Left forelimb (tissue), 1 donor: ENCODE measurements at regions not wholly inside any gene's neighbourhood (a gene's known extent, or its start where the extent isn't known, plus 50 kb on each side); places are given as distances from the start of the nearest gene placed in this dataset.

Experiments used
- DNase-seq: peaks from one replicate; pipeline ENCODE4 v3.0.0-alpha.2; 2018; ENCODE audit warnings: low spot score

DNA sequence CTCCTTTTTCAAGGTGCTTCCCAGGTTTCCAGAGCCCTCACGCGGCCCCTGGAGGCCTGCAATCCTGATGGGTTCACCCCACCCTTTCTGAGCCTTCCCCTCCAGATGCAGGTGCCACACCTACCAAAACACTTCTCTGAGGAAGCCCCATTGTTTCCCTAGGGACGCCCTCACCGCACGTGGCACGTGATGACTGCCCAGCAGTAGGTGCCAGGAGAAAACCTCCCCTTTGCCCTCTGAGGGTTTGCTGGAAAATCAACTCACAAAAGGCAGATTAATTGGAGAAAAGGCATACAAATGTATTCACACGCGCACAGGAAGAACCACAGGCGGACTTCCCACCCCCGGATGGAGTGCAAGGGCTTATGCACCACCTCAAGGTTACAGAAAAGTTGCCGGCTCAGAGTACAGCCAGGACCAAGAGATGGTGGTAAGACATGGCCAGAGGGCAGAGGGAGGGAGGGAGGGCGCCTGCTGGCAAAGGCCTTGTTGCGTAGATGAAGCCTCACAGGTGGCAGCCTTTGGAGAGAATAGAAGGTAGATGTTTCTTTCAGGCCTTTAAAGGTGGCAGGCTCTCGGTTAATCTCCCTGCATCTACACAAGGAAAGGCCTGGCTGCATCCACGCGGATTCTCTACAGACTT, 269.4 kb upstream of the RAB6C start:
- no peak for DNase-seq

DNA sequence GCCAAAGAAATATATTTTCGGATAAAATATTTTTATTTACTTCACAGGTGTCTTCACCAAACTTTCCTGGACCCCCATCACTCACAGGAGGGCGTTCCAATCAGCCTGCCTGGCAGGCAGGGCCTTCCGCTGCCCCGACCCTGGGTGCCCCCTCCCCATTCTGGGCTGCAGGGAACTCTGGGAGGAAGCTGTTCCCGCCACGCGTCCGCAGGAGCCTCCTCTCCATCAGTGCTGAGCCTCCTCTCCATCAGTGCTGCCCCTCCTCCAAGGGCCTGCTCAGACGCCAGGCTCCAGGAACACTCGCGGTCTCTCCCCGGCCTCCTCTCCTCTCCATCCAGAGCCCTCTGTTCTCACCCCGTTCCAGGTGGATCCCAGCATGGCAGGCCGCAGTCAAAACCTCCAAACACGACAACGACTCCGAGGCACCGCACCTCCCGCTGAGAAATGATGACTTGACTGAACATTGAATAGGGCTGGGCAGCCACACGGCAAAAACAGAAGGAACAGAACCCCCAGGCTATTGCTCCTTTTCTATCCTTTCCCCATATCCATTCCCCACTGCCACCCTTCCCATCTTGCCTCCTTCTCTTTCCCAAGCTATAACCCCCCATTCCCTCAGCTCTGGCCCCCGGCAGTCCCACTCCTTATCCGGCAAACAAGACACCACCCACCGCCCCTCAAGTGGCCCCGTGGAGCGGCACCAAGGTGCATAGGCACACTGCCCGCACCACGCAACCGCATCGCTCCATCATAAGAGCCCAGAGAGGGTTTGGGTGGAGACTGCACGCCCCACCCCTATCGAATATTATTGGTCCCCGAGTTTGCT, 268.6 kb upstream of the RAB6C start:
- DNase-seq = no peak

DNA sequence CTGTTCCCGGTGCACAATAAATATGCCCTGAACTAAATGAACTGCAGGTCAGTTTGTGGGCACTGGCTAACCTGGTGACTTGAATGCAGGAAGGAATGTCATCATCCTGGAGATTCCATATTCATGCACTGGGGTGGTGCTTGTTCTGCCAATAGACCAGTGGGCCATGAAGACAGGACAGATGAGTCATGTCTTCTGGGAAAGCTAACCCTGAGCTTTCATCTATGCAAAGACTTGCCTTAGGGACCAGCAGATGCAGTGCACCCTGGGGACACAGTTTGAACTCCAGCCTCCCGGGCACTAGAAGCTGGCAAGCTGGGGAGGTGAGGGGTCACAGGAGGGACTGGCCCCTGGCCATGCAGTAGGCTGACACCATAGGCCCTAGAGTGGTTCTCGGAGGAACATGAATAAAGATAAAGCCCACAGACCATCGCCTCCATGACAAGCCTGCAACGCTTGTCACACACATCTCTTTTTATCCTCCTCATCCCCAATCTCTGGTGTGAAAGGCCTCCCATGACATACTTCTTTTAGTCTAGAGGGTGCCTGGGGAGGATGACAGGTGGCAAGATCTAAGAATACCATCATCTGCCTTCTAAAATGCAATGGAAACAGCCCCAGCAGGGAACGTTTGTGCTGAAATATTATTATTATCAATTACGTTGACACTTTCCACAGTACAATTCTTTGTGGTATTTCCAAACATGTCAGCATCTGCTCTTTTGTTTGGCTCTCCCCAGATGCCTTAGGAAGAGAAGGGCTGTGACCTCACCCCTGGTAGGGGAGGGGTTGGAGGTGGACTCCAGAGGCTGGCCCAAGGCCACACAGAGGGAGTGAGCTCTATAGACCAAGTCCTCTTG, 267.4 kb upstream of the RAB6C start:
- no peak for DNase-seq

DNA sequence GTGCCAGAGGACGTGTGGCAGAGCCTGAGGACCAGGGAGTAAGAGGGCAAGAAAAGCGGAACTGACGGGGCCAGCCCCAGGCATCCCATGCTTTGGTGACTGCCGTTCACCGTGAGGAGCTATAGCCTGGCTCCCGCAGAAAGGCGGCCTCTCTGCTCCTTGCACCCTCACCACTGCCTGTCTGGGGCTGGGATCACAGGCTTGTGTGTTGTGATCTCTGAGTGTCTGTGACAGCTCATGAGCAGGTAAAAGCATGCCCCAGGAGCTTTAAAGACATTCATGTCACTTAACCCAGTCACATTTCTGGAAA, 266.8 kb upstream of the RAB6C start:
- DNase-seq = no peak

DNA sequence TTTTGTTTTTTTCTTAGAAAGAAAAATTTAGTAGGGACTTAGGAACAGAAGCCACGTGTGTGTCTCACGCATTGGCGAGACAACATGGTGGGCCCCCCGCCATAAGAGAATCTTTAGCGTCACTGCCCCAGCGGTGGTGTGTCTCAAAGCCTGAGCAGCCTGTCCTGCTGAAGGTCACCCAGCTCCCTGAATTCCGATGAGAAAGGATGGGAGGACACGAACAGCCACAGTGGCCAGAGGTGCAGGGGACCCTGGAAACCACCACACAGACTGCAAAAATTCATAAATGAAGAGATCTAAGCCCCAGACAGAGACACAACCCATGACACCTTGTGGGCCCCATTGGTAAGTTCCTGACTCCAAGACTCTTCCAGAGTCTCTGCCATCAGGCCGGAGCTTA, 266.1 kb upstream of the RAB6C start:
- DNase-seq = no peak

DNA sequence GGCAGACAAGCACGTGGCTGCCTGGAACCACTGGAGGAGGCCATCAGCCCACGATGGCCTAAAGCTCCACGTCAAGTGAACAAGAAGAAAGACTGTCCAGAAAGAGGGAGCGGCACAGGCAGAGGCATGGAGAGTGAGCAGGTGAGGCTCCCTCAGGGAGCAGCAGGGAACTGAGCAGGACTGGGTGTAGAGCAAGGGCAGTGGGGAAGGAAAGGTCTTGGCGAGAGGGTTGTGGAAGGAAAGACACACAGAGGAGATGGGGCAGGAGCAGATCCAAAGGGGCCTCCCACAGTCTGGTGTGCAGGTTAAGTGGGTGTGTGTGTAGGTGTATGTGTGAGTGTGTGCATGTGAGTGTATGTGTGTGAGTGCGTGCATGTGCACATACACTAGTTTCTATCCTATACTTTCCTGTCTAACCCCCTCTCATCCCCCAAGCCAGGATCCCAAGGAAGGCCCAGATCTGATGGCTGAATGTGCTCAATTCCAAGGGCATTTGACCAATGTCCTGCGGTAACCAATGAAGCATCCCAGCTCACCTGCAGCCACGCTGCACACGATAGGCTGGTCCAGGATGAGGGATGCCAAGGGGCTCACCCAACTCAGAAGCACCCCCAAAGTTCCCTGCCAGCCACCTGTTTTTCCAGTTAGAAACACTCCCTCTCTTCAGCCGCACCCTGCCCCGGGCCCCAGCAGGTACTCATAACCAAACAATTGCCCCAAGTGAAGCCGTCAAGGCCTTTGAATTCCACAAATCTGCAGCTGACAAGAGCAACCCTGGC, 262.5 kb upstream of the RAB6C start:
- no peak for DNase-seq

DNA sequence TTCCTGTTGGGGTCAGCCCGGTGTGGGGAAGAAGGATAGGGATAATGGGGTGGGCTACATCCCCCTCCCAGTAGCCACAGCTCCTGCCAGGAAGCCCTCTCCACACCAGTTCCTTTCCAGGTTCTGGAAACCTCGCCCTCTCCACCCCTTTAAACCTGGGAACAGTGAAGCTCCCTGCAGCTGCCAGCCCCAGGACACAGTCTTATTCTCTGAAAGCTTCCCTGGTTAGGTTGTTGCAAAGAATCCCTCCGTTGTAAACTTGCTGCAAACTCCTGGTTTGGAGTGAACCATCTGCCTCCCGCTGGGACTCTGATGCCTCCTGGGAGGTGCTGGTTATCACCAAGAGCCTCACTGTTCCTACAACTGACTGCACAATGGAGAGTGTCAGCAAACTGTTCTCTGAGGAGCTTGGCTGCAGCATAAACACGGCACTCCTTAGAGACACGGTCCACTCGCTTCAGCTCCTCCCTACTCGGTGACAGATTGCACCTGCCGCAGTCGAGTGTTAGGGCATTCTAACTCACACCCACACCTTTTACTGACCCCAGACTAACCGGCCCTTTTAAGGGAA, 261.8 kb upstream of the RAB6C start:
- DNase-seq = no peak

DNA sequence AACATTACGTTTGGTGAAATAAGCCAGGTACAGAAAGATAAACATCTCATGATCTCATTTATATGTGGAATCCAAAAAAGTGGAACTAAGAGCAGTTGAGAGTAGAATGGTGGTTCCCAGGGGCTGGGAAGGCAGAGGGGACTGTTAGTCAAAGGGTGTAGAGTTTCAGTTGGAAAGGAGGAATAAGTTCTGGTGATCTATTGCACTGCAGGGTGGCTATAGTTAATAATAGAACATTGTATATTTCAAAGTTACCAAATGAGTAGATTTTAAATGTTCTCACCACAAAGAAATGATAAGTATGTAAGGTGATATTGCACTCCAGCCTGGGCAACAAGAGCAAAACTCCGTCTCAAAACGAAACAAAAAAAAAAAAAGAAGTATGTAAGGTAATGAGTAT, 260.1 kb upstream of the RAB6C start:
- DNase-seq = no peak

DNA sequence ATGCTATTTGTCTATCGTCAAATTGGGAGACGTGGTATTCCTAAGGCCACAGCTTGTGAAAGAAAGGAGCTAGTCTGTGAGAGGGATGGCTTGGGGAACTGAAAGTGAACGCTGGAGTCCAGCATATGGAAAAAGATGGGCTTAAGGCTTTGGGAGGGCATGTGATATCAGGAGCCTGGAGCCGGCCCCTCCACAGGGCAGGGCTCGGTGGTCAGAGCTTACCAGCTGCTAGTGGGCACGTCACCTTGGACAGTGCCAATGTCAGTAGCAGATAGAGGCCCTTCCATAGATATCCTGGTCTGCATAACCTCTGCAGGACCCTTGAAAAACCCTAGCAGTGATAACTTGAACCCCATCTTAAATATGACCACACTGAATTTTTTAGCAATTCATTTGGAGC, 259.1 kb upstream of the RAB6C start:
- DNase-seq = no peak

DNA sequence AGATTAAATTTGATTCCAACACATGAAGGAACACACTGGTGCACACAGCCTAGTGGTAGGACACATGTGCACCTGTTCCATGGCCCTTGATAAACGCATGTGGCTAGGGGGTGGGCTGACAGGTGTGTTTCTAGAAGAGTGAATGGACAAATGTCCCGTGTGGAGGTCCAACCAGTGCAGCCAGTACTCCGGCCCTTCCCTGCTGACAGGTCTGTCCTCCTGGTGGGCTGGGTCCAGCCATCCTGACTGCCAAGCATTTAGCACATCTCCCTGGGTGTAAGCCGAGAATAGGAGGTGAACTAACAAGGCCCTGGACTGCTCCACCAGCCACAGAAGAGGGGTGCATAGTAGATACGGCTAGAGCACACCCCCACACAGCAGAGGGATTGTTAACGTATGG, 258.7 kb upstream of the RAB6C start:
- DNase-seq = no peak

DNA sequence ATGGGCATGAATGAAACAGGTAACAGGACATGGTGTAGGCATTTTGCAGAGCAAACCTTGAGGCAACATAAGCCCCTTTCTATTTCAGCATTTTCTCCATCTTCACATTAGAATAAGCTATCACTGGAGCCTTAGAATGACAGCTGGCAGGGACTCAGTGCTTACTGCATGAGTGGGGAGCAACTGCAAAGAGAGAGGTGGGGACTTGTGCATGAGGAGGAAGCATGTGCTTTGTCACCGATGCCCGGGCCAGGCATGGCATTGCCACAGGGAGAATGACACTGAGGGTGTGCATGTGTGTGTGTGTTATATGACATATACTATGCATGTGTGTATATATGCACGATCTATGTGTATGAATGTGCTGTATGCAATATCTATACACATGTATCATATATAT, 258.2 kb upstream of the RAB6C start:
- DNase-seq = no peak

DNA sequence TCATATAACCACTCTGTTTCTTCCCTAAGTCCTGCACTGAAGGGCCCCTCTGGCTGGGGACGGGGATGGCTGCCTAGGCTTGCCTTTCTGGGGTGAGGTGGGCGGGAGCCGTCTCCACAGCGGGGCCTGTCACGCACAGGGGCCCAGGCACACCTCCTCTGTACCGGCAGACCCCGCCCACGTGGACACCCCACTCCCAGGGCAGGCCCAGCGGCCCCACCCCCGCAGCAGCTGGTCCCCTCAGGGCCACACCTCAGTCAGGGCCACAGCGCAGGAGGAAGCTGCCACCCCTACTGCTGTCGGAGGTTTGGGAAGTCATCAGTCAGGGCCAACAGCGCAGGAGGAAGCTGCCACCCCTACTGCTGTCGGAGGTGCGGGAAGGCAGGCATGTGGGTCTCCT, 257.6 kb upstream of the RAB6C start:
- no peak for DNase-seq

DNA sequence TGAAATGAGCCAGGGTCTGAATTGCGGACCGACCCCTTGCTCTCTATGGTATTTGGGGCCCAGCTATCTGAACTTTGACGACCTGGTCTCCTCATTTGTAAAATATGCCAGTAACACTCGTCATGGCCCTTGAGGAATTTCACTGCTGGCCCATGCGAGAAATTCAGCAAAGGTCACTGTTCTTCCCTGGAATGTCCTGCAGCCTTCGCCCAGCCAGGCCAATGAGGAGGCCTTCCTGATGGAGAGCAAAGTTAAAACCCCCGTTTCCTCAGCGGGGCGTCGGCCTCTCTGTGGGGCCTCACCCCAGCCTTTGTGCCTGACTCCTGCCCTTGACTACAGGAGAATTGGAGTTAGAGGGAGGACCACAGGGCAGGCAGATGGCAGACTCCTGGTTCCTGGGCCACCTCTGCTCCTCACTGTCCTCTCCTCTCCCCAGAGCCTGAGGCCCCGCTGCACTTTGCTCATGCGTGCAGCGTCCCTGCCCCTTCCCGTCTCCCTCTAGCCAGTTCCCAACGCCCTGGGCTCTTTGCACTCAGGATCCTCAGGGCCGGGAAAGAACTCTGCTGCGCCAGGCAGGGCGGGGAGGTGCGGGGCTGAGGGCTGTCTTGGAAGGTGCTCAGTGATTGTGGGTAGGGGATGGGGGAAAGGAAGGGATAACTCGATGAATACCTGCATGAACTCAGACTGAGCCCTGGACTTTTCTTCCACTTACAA, 257.0 kb upstream of the RAB6C start:
- no peak for DNase-seq

DNA sequence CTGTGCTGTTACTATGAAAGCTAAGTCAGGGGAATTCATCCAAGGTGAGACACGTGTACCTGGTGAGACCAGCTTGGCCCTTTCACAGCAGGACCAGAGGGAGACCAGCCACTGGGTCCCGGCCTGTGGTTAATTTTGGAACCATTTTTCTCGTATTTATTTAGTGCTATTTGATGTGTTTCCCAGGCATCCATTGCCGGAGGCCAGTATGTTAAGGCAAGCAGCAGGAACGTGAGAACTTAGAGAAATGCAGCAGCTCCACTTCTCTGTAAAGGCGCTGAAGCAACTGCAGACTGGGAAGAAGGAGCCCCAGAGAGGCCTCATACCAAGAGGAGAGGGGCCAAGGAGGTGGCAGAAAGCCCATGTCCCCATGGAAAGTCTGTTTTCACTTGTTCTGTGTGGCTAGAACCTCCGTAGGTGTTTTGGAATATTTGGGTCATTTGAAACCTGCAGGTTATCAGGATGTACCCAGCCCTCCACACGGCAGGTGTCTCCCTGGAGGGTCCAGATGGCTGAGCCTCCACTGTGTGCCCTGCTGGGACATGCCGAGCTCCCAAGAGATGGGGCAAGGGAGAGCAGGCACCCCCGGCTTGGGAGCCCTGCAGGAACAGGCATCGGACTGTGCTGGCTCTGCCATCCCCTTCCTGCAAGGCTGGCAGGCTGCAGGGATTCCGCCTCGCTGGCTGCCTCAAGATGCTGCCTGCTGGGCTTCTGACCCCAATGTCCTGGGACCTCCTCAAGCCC, 256.0 kb upstream of the RAB6C start:
- DNase-seq = no peak

DNA sequence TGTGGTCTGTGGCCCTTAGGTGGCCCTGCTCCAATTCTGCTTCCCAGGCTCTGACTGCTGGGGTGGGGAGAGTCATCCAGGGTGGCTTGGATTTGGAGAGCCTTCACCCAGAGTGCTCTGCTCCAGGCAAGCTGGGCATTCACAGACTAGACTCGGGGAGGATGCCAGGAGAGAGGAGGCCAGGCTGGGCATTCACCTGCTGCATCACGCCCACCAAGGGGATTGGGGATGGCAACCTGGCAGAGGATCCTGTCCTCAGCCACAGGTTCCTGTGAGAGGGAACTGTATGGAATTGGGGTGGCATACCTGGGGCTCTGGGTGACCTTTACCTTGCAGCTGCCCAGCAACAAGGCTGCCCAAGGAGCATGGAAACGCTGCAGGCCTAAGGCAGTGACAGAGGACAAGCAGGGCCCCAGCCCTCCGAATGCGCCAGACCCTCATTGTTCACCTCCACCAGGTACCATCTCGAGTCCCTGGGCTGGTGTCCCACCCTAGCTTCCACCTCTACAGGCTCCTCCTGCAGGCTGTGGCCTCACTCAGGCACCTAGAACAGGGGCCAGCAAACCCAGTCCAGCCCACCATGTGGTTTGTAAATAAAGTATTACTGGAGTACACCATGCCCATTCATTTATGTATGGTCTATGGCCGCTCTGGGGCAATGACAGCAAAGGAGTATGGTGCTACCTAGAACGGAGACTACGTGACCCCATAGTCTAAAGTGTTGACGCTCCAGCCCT, 255.3 kb upstream of the RAB6C start:
- no peak for DNase-seq

DNA sequence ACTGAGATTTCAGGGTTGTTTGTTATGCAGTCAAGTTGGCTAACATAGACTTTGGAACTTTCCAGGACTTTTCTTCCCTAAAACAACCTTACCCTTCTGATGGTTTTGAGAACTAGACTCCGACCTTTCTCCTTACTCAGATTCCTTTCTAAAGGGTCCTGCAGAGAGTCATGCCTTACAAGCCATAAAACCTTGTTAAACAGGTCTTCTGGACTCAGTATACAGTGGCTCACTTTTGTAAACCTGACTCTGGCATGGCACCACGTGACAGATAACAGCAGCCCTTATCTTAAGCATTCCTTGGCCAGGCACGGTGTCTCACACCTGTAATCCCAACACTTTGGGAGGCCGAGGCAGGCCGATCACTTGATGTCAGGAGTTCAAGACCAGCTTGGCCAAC, 253.2 kb upstream of the RAB6C start:
- no peak for DNase-seq

DNA sequence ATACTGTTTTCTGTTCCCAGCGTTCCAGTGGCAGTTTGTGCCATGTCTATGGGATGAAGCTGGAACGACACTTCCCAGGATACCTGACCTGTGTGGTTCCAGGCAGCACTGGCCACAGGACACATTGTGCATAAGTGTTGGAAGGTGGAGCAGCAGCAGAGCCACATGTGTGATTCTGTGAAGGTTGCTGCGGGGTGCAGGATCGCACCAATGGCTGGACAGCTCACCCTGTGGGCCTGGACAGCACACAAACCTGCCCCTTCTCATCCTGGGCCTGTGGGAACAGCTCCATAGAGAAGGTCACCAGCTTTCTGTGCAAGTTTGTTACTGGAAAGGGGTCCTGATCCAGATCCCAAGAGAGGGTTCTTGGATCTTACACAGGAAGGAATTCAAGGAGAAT, 252.2 kb upstream of the RAB6C start:
- no peak for DNase-seq

DNA sequence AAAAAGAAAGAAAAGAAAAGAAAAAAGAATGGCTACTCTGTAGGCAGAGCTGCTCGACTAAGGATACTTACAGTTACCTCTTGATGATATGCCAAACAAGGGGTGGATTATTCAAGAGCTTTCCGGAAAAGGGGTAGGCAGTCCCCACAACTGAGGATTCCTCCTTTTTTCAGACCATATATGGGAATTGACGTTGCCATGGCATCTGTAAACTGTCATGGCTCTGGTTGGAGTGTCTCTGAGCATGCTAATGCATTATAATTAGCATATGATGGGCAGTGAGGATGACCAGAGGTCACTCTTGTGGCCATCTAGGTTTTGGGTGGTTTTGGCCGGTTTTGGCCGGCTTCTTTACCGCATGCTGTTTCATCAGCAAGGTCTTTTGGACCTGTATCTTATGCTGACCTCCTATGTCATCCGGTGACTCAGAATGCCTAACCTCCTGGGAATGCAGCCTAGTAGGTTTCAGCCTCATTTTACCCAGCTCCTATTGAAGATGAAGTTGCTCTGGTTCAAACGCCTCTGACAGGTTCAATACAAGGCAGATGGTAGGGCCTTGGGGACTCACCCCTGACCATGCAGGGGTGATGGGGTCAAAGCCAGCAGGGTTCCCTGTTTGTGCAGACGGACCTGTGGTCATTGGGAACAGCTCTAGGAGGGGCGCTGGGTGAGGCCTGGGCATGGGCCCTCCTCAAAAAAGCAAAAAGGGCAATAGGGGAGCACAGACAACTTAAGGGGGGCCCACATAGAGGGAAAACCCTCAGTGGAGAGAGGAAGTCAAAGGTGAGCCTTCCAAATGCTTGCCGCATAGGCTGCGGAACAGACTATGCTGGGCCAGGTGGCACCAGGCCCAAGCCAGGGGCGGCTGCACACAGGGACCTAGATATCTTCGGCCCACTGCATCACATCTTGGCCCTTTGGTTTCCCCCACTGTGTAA, 251.2 kb upstream of the RAB6C start:
- DNase-seq = no peak

DNA sequence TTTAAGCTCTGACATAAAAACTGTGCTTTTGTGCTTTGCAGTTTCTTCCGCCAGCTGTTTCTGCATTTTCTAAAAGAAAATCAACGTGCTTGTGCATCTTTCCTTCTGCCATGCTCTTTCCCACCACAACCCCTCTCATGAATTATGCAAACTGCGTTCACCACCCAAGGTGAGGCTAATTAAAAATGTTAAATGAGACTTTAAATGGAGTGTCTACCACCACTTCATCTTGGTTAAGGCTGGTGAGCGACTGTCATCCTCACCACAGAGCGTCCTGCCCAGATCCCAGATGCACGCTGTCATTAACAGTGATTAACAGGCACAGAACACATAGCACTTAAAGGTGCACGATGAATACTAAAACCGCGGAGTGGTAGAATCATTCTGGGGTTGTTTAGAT, 250.5 kb upstream of the RAB6C start:
- DNase-seq = no peak
